Spleen (tissue), 7 donors: ENCODE measurements at regions not wholly inside any gene's neighbourhood (a gene's known extent, or its start where the extent isn't known, plus 50 kb on each side); places are given as distances from the start of the nearest gene placed in this dataset.

Experiments used
- POLR2A ChIP-seq, 3 donors: fragments of 450-650 bp; IDR thresholded peaks; one replicate each; pipeline ENCODE4 v1.5.1; 2017; ENCODE audit warnings: antibody characterized with exemption in 3 of 3, mild to moderate bottlenecking in 1 of 3
- TF ChIP-seq, protein P1 (sequence below), 11 experiments: fragments of 200-600 bp in 7 of 11; fragments of 450-650 bp in 4 of 11; sonication (generic) in 4 of 11; IDR thresholded peaks in 8 of 11; conservative IDR thresholded peaks in 3 of 11; 1 replicate in 7 of 11; 2 replicates in 4 of 11; pipeline versions ENCODE4 v1.4.0 to v1.8.0; 2016 to 2021; ENCODE audit warnings: antibody characterized with exemption in 11 of 11, inconsistent platforms in 4 of 11, mild to moderate bottlenecking in 1 of 11
- donor health status: DM: no; HTN: no; CAD: no; lungs with moderate emphysema.
- donor health status: DM: no; HTN: no; CAD: no.
- donor health status: DM: no; HTN: no; CAD: no.

DNA sequence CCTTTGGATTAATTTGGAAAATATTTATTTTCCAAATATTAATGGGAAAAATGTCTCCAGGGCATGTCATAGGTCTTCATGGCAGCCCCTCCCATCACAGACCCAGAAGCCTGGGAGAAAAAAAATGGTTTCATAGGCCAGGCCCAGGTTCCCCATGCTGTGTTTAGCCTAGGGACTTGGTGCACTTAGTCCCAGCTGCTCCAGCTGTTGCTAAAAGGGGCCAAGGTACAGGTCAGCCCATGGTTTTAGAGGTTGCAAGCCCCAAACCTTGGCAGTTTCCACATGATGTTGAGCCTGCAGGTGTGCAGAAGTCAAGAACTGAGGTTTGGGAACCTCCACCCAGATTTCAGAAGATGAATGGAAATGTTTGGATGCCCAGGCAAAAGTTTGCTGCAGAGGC lies 309.6 kb downstream of the SOCS6 start:
- TF ChIP-seq, protein P1, sequence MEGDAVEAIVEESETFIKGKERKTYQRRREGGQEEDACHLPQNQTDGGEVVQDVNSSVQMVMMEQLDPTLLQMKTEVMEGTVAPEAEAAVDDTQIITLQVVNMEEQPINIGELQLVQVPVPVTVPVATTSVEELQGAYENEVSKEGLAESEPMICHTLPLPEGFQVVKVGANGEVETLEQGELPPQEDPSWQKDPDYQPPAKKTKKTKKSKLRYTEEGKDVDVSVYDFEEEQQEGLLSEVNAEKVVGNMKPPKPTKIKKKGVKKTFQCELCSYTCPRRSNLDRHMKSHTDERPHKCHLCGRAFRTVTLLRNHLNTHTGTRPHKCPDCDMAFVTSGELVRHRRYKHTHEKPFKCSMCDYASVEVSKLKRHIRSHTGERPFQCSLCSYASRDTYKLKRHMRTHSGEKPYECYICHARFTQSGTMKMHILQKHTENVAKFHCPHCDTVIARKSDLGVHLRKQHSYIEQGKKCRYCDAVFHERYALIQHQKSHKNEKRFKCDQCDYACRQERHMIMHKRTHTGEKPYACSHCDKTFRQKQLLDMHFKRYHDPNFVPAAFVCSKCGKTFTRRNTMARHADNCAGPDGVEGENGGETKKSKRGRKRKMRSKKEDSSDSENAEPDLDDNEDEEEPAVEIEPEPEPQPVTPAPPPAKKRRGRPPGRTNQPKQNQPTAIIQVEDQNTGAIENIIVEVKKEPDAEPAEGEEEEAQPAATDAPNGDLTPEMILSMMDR (IDR thresholded peaks at IDR 0.05 in 8 of 11, conservative IDR thresholded peaks at IDR 0.05 in 3 of 11): no peak
- TF ChIP-seq POLR2A (IDR thresholded peaks at IDR 0.05): no peak
